IMR-90 (cell line): ENCODE measurements at regions not wholly inside any gene's neighbourhood (a gene's known extent, or its start where the extent isn't known, plus 50 kb on each side); places are given as distances from the start of the nearest gene placed in this dataset.

Experiments
- CEBPB ChIP-seq: IDR thresholded peaks from 2 replicates; pipeline ENCODE4 v1.6.1; 2012; ENCODE audit warnings: low read depth, low read length, improper control_type of control experiment
- CTCF ChIP-seq: conservative IDR thresholded peaks from 2 replicates; pipeline ENCODE4 v1.5.1; 2012; ENCODE audit warnings: mild to moderate bottlenecking, low read depth, low read length, improper control_type of control experiment
- MAFK ChIP-seq: IDR thresholded peaks from 2 replicates; pipeline ENCODE4 v1.6.1; 2012; ENCODE audit warnings: low read depth, low read length, improper control_type of control experiment
- NFE2L2 ChIP-seq: fragments of 150-350 bp; IDR thresholded peaks from 2 replicates; pipeline ENCODE4 v1.6.1; 2016; ENCODE audit warnings: low read depth, mild to moderate bottlenecking, low read length
- POLR2A ChIP-seq: IDR thresholded peaks from 2 replicates; pipeline ENCODE4 v1.6.1; 2012; ENCODE audit warnings: mild to moderate bottlenecking, low read depth, low read length
- RAD21 ChIP-seq: IDR thresholded peaks from 2 replicates; pipeline ENCODE4 v1.6.1; 2012; ENCODE audit warnings: low read length, improper control_type of control experiment
- RCOR1 ChIP-seq: IDR thresholded peaks from 2 replicates; pipeline ENCODE4 v1.6.1; 2012; ENCODE audit warnings: mild to moderate bottlenecking, low read length, improper control_type of control experiment; ENCODE audit not compliant: insufficient replicate concordance
- RFX5 ChIP-seq: IDR thresholded peaks from 2 replicates; pipeline ENCODE4 v1.8.0; 2012; ENCODE audit warnings: low read depth, mild to moderate bottlenecking, low read length, moderate library complexity
- SMC3 ChIP-seq: fragments of 150-350 bp; IDR thresholded peaks from 2 replicates; pipeline ENCODE4 v1.6.1; 2016; ENCODE audit warnings: low read depth, mild to moderate bottlenecking, antibody characterized with exemption, low read length, moderate library complexity

- no peak for TF ChIP-seq CTCF
- TF ChIP-seq POLR2A = no peak
- no peak for TF ChIP-seq RFX5
- no peak for TF ChIP-seq CEBPB
- no peak for TF ChIP-seq RAD21
- no peak for TF ChIP-seq SMC3
- no peak for TF ChIP-seq NFE2L2
- no peak for TF ChIP-seq RCOR1
- no peak for TF ChIP-seq MAFK
Observed at GRCh38 chr15:75138016-75138999, 63.4 kb upstream of the C15orf39 start.
